Choroid plexus epithelial cell (primary cell): ENCODE measurements at regions not wholly inside any gene's neighbourhood (a gene's known extent, or its start where the extent isn't known, plus 50 kb on each side); places are given as distances from the start of the nearest gene placed in this dataset.

Source experiments
- DNase-seq: peaks from one replicate; pipeline ENCODE4 v3.0.0-alpha.2; 2010; ENCODE audit warnings: low read depth
- H3K4me3 ChIP-seq: 2 replicates; pipeline ENCODE4 v1.5.1; 2011; ENCODE audit warnings: low read depth, mild to moderate bottlenecking, control low read depth, low read length, moderate library complexity
- TF ChIP-seq, protein P1 (sequence below): conservative IDR thresholded peaks from 2 replicates; pipeline ENCODE4 v1.5.1; 2011; ENCODE audit warnings: low read depth, mild to moderate bottlenecking, control low read depth, inconsistent platforms, low read length, moderate library complexity

DNA sequence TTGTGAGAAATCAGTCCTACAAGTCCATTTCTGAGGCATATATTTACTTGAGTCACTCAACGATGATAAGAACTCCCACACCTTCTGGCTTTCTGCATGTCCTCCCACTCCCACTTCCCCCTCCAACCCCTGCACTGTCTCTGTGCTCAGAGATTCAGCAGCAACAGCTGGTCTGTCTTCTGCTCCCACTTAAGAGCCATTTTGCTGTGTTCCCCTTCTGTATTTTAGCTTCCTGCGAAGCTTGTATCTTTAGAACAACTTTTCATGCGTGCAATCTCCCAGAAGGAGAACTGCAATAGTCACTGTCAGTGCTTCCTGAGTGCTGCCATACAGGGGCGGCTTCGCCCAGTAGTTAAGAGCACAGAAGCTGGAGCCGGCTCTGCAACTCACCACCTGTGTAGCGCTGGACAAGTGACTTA is 90.0 kb upstream of the SPATA12 start:
- DNase-seq = no peak
- TF ChIP-seq, protein P1, sequence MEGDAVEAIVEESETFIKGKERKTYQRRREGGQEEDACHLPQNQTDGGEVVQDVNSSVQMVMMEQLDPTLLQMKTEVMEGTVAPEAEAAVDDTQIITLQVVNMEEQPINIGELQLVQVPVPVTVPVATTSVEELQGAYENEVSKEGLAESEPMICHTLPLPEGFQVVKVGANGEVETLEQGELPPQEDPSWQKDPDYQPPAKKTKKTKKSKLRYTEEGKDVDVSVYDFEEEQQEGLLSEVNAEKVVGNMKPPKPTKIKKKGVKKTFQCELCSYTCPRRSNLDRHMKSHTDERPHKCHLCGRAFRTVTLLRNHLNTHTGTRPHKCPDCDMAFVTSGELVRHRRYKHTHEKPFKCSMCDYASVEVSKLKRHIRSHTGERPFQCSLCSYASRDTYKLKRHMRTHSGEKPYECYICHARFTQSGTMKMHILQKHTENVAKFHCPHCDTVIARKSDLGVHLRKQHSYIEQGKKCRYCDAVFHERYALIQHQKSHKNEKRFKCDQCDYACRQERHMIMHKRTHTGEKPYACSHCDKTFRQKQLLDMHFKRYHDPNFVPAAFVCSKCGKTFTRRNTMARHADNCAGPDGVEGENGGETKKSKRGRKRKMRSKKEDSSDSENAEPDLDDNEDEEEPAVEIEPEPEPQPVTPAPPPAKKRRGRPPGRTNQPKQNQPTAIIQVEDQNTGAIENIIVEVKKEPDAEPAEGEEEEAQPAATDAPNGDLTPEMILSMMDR = no peak
- H3K4me3 ChIP-seq = no peak overlapping the region

DNA sequence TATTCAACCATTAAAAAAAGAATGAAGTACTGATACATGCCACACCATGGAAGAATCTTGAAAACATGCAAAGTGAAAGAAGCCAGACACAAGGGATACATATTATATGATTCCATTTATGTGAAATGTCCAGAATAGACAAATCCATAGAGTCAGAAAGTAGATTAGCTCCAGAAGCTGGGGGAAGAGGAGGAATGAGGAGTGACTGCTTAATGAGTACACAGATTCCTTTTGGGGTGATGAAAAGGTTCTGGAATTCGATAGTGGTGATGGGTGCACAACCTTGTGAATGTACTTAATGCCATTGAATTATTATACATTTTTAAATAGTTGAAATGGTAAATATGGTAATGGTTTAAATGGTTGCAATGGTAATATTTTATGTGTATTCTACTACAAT is 90.6 kb upstream of the SPATA12 start:
- TF ChIP-seq, protein P1 = no peak
- no peak for DNase-seq
- no peak overlapping the region for H3K4me3 ChIP-seq

DNA sequence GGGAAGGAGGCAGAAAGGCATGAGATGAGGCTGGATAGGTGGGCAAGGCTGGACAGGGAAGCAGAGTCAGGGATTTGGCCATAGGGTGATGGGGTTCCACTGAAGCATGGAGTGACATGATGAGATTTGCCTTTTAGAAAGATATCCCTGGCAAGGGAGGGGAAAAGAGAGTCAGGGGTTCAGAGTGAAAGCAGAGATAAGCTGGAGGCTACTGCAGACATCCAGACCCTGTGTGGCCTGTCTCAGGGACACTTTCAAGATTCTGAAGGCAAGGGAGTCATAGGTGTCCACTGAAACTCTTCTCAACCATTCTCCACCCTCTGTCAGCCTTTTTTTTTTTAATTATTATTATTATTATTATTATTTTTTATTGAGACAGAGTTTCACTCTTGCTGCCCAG is 94.0 kb upstream of the SPATA12 start:
- H3K4me3 ChIP-seq = no peak overlapping the region
- TF ChIP-seq, protein P1 = no peak
- DNase-seq = no peak

DNA sequence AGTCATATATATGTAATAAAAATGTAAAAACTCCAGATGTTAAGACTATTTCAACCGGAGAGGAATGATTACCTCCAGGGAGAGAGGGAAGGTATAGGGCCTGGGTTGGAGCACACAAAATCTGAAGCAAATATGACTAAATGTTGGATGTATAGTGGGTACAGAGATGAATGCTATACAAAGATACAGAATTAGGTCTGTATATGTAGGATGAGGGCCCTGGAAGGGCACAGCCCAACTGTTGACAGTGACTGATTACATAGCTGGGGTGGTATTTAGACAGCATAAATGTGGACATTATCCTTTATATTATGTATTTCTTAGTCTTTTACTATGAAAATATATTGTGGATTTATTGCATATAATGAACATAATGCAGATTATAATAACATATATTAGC is 94.4 kb upstream of the SPATA12 start:
- no peak for DNase-seq
- no peak overlapping the region for H3K4me3 ChIP-seq
- TF ChIP-seq, protein P1 = no peak

DNA sequence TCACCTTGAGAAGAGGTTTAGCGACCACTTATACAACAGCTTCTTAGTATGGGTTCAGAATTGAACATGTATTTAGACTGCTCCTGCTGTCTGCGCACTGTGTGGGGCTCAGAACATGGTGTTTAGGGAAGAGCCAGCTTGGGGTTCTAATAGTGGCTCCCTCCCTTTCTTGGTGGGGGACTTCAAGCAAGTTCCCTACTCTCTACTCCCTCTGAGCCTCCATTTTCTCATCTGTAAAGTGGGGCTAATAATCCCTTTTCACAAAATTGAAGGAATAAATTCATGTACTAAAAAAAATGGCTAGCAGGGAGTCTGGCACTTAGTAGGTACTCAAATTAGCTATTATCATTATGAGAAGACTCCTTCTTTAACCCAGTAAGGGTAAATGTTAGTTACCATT is 97.5 kb upstream of the SPATA12 start:
- no peak for DNase-seq
- H3K4me3 ChIP-seq = no peak overlapping the region
- TF ChIP-seq, protein P1 = no peak

DNA sequence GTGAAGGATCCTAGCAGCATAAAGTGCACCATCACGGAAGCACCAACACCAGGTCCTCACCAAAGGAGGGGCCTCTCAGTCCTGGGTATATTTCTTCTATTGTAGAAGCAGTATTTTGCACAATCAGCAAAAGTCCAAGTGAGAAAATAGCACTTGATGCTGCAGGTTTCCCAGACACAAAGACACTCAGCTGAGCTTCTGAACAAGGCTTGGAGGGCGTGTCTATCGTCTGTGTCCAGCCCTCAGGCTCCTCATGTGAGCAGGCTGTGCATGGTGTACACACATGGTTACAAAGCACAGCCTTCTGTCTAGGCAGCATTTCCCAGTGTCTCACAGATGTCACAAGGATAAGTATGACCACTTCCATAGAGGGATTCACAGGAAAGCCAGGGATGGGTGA is 98.3 kb upstream of the SPATA12 start:
- DNase-seq = no peak
- TF ChIP-seq, protein P1 = no peak

DNA sequence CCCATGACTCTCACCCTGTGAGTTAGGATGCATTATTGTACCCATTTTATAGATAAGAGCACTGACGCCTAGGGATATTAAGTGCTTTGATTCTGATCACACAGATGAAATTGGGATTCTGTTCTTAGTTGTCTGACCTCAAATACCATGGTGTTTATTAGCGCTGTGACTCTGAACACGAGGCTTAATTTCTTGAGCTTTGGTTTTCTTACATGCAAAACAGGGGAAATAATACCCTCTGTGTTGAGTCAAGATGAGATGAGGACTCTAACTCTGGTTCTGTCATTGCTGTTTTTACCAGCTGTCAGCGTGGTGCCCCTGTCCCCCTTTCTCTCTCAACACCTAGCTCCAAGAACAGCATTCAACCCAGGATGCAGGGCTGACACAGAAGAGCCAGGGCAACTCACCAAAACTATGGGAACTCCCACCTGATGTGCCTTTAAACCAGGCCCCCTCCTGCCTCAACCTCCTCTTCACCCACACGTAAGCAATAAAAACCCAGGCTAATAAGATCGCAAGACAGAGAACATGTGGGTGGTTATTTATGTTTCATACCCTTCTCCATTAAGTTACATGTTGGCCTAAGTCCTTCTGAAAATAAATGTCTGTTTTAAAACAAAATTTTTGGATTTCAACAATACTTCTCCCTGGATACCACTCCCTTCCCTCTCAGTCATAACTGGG is 100.1 kb upstream of the SPATA12 start:
- no peak for DNase-seq
- H3K4me3 ChIP-seq = no peak overlapping the region

More for the DNA sequence above, 98.3 kb upstream of the SPATA12 start:
- no peak overlapping the region for H3K4me3 ChIP-seq

More for the DNA sequence above, 100.1 kb upstream of the SPATA12 start:
- TF ChIP-seq, protein P1 = no peak
